Anterior cingulate cortex (tissue), 58 donors: ENCODE measurements at regions not wholly inside any gene's neighbourhood (a gene's known extent, or its start where the extent isn't known, plus 50 kb on each side); places are given as distances from the start of the nearest gene placed in this dataset.
"Not testable (repeated sequence)": the region's sequence is repeated elsewhere in the genome, so short reads cannot be mapped to it uniquely, and the experiment has no call there.

ENCODE experiments used
- DNase-seq, 58 donors: peaks; one replicate each; lab custom pipeline; 2025; lab: John Stamatoyannopoulos, UW

- DNase-seq: no peak
These were observed 1071.4 kb downstream of the JRKL start for GRCh38 chr11:97461044-97461880.

GRCh38 chr11:97461934-97462333 lies 1072.1 kb downstream of the JRKL start:
- DNase-seq: no peak

- DNase-seq: no peak
These were observed 1074.1 kb downstream of the JRKL start for GRCh38 chr11:97463891-97464290.

- DNase-seq: no peak
These were observed 1081.7 kb downstream of the JRKL start for GRCh38 chr11:97471480-97471879.

- DNase-seq: no peak
These were observed 1097.6 kb downstream of the JRKL start for GRCh38 chr11:97487387-97487786.

- no peak for DNase-seq
These were observed 1109.1 kb downstream of the JRKL start for GRCh38 chr11:97498891-97499290.

GRCh38 chr11:97502201-97502600 lies 1112.4 kb downstream of the JRKL start:
- no peak for DNase-seq

- no peak for DNase-seq
These were observed 1116.4 kb downstream of the JRKL start for GRCh38 chr11:97506076-97506759.

- DNase-seq: no peak
These were observed 1124.6 kb downstream of the JRKL start for GRCh38 chr11:97514446-97514845.

GRCh38 chr11:97516688-97517087 lies 1126.9 kb downstream of the JRKL start:
- DNase-seq: no peak

- DNase-seq: no peak
These were observed 1135.5 kb downstream of the JRKL start for GRCh38 chr11:97525273-97525672.

GRCh38 chr11:97537407-97538150 lies 1147.8 kb downstream of the JRKL start:
- DNase-seq: no peak

- DNase-seq: no peak
These were observed 1154.6 kb downstream of the JRKL start for GRCh38 chr11:97544431-97544830.

- no peak for DNase-seq
These were observed 1158.5 kb downstream of the JRKL start for GRCh38 chr11:97548280-97548679.

- DNase-seq: no peak
These were observed 1167.6 kb downstream of the JRKL start for GRCh38 chr11:97557399-97557798.

GRCh38 chr11:97567801-97568200 lies 1178.0 kb downstream of the JRKL start:
- no peak for DNase-seq

- DNase-seq: no peak
These were observed 1180.8 kb downstream of the JRKL start for GRCh38 chr11:97570636-97571035.

GRCh38 chr11:97573771-97574170 lies 1184.0 kb downstream of the JRKL start:
- DNase-seq: not testable (repeated sequence)

GRCh38 chr11:97574976-97575665 lies 1185.3 kb downstream of the JRKL start:
- no peak for DNase-seq

- DNase-seq: no peak
These were observed 1217.6 kb downstream of the JRKL start for GRCh38 chr11:97607291-97608000.
